ENCODE measurements at regions not wholly inside any gene's neighbourhood (a gene's known extent, or its start where the extent isn't known, plus 50 kb on each side); places are given as distances from the start of the nearest gene placed in this dataset.
"Not testable (repeated sequence)": the region's sequence is repeated elsewhere in the genome, so short reads cannot be mapped to it uniquely, and the experiment has no call there.

DNA sequence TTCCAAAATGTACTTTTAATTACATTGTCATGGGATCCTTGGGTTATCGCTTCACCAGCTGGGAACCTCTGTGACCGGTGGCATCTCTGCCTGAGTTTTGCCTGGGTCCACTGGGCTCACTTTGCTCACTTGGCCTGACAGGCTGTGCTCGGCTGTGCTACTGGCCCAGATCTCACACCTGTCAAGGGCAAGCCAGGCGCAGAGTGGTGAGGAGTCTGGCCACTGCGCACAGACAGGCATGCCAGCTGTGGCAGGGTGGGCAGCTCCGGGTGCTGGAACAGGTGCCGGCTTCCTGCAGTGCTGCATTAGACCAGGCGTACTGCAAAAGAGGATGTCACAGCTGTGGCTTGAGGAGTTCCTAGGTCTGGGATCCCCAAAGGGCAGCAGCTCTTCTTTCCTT is 489.8 kb downstream of the TENT5A start:
- no peak for DNase-seq (ENCODE audit: low read depth)
- TF ChIP-seq, protein P1, sequence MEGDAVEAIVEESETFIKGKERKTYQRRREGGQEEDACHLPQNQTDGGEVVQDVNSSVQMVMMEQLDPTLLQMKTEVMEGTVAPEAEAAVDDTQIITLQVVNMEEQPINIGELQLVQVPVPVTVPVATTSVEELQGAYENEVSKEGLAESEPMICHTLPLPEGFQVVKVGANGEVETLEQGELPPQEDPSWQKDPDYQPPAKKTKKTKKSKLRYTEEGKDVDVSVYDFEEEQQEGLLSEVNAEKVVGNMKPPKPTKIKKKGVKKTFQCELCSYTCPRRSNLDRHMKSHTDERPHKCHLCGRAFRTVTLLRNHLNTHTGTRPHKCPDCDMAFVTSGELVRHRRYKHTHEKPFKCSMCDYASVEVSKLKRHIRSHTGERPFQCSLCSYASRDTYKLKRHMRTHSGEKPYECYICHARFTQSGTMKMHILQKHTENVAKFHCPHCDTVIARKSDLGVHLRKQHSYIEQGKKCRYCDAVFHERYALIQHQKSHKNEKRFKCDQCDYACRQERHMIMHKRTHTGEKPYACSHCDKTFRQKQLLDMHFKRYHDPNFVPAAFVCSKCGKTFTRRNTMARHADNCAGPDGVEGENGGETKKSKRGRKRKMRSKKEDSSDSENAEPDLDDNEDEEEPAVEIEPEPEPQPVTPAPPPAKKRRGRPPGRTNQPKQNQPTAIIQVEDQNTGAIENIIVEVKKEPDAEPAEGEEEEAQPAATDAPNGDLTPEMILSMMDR (IDR thresholded peaks at IDR 0.05; ENCODE audit: low read depth, low read length, missing control alignments), result no peak
- in situ Hi-C loops (cut with HindIII; ENCODE audit: low sequenced_read_pairs), result no loop called here
- no peak overlapping the region for H3K4me3 ChIP-seq (ENCODE audit: low read depth, low read length)

DNA sequence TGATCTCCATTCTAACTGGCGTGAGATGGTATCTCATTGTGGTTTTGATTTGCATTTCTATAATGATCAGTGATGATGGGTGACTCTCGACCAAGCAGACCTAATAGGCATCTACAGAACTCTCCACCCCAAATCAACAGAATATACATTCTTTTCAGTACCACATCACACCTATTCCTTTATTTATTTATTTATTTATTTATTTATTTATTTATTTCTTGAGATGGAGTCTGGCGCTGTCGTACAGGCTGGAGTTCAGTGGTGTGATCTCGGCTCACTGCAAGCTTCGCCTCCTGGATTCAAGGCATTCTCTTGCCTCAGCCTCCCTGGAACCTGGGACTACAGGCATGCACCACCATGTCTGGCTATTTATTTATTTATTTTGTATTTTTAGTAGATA is 496.3 kb downstream of the TENT5A start:
- H3K4me3 ChIP-seq (ENCODE audit: low read depth, low read length); DNase-seq (ENCODE audit: low read depth); in situ Hi-C loops (cut with HindIII; ENCODE audit: low sequenced_read_pairs): not testable (repeated sequence)

DNA sequence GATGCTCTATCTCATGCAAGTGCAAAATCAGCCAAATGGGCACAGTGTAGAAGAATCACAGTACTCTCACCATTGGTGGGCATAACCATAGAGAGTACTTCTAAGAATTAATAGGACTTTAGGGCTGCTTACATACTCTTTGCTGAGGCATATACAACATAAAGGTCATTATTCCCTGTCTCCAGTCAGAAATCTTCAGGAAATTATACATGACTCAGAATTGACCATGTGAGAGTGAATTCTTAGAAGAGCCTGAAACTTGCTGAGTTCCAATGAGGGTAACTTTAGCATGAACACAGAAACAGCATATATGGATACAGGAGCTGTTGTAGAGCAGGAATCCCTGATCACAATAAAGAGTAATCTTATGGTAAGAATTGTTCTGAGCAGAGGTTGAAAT is 498.7 kb downstream of the TENT5A start:
- TF ChIP-seq, protein P1 (IDR thresholded peaks at IDR 0.05; ENCODE audit: low read depth, low read length, missing control alignments), result no peak
- no peak overlapping the region for H3K4me3 ChIP-seq (ENCODE audit: low read depth, low read length)
- in situ Hi-C loops (cut with HindIII; ENCODE audit: low sequenced_read_pairs), result no loop called here
- DNase-seq (ENCODE audit: low read depth), result no peak

DNA sequence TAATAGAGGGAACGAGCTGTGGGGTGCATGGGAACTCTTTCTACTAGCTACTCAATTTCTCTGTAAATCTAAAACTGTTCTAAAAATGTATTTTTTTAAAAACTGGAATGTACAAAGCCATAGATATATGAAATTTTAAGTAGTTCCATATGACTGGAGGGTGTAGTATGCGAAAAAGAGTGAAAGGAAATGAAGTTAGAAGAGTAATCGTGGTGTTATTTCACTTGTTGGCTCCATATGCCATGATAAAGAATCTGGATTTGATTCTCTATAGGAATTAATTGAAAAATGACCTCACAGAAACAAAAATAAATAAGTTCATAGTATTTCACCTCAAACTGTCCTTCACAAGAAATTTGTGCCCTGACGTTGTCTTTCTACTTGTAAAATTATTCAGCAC is 500.2 kb downstream of the TENT5A start:
- in situ Hi-C loops (cut with HindIII; ENCODE audit: low sequenced_read_pairs), result no loop called here
- DNase-seq (ENCODE audit: low read depth), result no peak
- TF ChIP-seq, protein P1 (IDR thresholded peaks at IDR 0.05; ENCODE audit: low read depth, low read length, missing control alignments), result no peak
- H3K4me3 ChIP-seq (ENCODE audit: low read depth, low read length), result no peak overlapping the region

DNA sequence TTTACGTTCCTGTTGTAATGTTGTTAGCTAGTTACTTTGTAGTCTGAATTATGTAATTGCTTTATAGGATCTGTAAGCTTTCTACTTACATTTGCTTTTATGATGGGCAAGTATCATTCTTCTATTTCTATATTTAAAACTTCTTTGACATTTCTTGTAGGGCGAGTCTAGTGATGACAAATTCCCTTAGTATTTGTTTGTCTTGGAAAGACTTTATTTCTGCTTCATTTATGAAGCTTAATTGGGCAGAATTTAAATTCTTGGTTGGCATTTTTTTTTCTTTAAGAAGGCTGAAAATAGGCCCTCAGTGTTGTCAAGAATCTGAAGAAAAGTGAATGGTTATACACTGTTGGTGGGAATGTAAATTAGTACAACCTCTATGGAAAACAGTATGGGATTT is 506.3 kb downstream of the TENT5A start:
- H3K4me3 ChIP-seq (ENCODE audit: low read depth, low read length), result no peak overlapping the region
- TF ChIP-seq, protein P1 (IDR thresholded peaks at IDR 0.05; ENCODE audit: low read depth, low read length, missing control alignments), result no peak
- in situ Hi-C loops (cut with HindIII; ENCODE audit: low sequenced_read_pairs), result no loop called here
- DNase-seq (ENCODE audit: low read depth), result no peak

DNA sequence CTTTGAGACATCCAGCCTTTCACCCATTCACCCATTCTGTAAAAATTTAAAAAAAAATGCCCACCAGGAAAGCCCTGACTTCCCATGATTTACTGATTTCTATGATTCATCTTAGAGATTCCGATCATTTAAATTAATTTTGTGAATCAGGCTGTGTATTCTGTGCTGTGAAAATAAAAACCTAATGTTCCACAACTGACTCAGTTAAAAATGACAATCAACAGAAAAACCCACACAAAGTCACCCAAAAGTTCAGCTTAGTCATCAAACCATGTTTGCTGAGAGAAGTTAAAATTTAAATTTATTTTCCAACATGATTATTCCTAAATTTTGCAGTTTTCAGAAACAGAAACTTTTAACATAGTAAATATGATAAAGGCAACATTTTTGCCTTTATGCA is 509.9 kb downstream of the TENT5A start:
- TF ChIP-seq, protein P1 (IDR thresholded peaks at IDR 0.05; ENCODE audit: low read depth, low read length, missing control alignments), result no peak
- in situ Hi-C loops (cut with HindIII; ENCODE audit: low sequenced_read_pairs), result no loop called here
- DNase-seq (ENCODE audit: low read depth), result no peak
- H3K4me3 ChIP-seq (ENCODE audit: low read depth, low read length), result no peak overlapping the region

DNA sequence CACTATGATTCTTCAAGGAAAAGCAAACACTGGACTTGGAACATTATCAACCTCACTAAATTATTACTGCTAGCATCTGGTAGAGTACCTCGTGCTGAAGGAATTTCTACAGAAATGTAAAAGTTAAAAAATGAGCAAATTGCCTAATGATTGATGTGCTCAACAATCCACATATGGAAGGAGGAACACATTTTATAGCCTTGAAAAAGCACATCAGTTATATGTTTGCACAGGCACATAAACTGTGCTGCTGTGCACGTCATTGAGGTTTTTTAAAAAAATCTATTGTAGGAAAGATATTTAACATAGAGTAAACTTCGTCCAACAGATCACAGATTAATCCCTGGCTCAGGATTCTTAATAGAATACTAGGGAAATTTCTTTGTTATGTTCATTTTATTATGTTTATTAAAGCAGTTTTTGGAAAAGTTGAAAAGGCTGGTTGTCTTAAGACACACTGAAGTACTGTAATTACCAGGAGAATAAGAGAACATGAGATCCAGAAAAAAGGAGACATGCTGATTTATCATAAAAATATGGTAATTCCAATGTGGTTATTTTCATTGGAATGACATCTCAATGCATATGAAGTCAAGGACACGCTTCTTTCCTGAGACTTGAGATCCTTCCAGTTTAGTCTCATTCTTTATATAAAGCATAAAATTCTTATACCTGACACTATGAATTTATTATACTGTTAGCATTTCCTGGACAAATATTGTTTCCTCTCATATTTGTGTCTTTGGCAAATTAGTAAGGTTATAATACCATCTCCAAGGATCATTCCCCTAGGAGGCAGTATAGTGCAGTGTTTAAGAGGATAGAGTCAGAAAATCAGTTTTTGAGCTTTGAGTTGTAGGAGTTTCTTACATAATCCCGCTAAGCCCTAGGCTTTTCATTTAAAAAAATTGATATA is 511.1 kb downstream of the TENT5A start:
- no peak overlapping the region for H3K4me3 ChIP-seq (ENCODE audit: low read depth, low read length)
- in situ Hi-C loops (cut with HindIII; ENCODE audit: low sequenced_read_pairs), result no loop called here
- TF ChIP-seq, protein P1 (IDR thresholded peaks at IDR 0.05; ENCODE audit: low read depth, low read length, missing control alignments), result no peak
- DNase-seq (ENCODE audit: low read depth), result peak; percentile 20
